HG03097 (cell line): ENCODE measurements at regions not wholly inside any gene's neighbourhood (a gene's known extent, or its start where the extent isn't known, plus 50 kb on each side); places are given as distances from the start of the nearest gene placed in this dataset.
"Not testable (repeated sequence)": the region's sequence is repeated elsewhere in the genome, so short reads cannot be mapped to it uniquely, and the experiment has no call there.

Experiments used
- ATAC-seq: cut with Tn5 transposase; IDR thresholded peaks from one replicate; pipeline ENCODE4 v1.9.1; 2021; ENCODE audit not compliant: unreplicated experiment, low FRiP score

DNA sequence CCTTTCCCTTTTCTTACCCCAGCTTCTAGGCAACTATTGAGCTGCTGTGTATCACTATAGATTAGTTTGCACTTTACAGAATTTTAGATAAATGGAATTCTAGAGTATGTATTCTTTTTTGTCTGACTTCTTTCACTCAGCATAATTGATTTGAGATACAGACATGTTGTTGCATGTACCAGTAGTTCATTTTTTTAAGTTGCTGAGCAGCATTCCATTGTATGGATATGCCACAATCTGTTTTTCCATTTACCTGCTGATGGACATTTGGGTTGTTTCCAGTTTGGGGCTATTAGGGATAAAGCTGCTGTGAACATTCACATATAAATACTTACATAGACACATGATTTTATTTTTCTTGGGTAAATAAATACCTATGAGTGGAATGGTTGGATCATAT, 135.7 kb downstream of the IGF1 start:
- no peak for ATAC-seq

DNA sequence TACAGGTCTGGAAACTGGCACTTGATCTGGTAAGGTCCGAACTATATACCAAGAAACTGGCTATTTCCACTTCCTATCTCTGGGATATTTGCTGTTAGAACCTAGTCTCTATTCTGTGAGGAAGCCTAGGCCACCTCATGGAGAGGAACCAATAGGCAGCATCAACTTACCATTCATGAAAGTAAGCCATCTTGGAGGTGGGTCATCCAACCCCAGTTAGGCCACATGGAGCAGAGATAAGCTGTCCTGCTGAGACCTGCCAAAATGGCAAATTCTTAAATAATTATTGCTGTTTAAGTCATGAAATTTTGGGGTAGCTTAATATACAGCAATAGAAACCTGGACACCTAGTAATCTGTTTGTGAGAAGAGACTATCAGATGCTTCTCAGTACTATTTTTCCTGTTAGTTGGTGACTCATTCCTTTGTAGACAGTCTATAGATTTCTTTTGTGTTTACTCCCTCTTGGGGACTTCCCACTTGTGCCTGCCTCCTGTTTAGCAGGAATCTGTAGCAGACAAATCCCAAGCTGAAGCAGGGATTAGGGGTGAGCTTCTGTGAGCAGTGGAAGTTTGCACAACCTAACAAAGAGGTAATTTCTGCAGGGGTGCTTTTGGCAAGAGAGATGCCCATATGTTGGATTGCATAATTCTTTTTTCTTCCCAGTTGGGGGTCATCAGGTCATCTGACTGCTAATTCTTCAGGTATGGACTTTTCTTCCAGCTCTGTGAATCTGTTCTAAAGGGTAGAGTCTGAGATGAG, 136.8 kb downstream of the IGF1 start:
- no peak for ATAC-seq

DNA sequence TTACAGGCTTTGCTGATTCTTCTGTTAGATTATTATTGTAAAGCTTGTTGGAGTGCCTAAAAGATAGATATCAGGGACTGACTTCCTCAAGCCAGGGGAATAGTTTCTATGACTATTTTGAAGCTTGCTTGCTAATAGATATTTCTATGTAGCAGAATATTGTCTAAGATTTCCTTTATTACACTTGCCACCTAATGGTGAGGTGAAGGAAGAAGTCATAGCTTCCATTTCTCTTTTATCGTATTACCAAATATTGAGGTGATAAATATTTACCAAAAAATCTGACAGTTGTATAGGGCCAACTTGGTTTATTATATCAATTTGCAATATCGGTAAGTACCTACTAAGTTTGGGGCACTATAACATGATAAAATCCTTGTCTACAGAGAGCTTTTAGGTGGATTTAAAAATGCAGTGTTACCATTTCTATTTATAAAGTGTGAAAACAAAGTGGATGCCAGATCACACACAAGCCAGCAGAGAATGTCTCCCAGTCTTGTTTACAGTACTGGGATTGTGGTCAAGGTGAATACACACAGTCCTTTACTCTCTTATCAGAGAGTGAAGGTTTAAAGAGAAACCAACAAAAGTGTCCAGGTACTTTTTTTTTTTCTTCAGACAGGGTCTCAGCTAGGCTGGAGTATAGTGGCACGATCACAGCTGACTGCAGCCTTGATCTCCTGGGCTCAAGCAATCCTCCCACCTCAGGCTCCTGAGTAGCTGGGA, 137.9 kb downstream of the IGF1 start:
- ATAC-seq, result no peak

DNA sequence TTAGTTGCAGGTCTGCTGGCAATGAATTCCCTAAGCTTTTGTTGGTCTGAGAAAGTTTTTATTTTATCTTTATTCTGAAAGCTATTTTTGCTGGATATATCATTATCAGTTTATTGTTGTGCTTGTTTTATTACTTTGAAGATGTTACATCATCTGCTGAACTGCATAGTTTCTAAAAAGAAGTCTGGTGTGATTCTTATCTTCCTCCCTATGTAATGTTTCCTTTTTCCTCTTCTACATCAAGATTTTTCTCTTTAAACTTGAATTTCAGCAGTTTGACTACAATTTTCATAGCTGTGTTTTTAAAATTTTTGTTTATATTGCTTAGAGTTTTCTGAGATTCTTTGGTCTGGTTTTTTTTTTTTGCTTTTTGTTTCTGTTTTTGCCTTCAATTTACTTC, 137.1 kb upstream of the PMCH start:
- no peak for ATAC-seq

DNA sequence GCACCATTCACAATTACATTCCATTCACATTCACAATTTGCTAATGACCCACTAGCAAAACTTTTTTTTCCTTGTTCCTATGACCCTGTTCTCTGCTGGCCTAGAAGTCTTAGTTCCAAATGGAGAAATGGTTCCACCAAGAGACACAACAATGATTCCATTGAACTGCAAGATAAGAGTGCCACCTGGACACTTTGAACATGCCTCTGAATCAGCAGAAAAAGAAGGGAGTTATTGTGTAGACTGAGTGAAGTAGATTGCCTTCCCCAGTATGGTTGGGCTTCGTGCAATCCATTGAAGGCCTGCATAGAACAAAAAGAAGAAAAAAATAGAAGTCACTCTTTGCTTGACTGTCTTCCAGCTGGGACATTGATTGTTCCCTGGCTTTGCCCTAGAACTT, 133.8 kb upstream of the PMCH start:
- no peak for ATAC-seq

DNA sequence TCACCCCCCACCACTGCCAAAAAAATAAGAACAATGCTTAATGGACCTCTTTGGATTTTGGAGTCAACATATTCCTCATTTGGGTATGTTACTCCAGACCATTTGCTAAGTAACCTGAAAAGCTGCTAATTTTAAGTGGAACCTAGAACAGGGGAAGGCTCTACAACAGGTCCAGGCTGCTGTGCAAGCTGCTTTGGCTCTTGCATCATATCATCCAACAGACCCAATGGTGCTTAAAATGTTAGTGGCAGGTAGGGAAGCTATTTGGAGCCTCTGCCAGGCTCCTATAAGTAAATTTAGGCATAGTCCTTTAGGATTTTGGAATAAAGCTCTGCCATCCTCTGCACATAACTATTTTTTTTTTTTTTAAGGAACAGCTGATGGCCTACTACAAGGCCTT, 132.2 kb upstream of the PMCH start:
- ATAC-seq, result no peak

DNA sequence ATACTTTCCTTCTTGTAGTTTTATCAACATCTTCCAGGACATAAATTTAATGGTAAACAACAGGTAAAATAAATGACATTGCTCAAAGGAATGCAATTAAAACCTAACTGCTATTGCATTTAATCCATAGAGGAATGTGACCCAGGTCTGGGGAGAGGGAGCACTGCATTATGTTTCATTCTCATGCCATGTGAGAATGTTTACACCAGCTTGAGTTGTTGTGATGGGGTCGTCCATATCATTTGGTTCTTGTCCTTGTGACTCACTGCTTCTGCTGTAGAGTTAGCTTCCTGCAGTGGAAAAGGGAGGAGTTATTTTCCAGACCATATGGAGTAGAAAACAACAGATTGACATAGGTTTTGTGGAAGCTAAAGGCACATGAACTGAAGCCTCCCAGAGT, 129.3 kb upstream of the PMCH start:
- ATAC-seq, result no peak

DNA sequence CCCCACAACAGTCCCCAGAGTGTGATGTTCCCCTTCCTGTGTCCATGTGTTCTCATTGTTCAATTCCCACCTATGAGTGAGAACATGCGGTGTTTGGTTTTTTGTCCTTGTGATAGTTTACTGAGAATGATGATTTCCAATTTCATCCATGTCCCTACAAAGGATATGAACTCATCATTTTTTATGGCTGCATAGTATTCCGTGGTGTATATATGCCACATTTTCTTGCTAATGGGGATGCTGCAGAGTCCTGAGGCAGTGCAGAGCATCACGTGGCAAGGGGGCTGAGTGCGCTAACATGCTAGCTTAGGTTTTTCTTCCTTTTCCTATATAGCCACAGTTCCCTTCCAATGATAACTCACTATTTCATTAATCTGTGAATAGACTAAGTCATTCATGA, 127.5 kb upstream of the PMCH start:
- ATAC-seq, result not testable (repeated sequence)

DNA sequence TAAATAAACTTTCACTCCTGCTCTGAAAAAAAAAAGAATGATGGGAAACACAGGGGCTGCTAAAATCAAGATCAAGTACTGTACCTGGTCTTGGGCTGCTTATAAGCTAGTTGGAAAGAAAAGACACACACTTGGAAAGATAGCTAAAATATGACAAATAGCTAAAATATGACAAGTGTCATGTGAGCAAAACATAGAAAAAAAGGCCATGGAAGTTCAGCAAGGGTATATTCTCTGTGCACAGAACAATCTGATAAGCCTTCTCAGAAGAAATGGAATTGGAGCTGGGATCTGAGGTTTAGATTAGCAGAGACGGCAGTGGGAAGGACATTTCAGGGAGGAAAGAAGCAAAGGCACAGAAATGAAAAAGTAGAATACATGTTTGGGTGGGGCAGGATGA, 126.2 kb upstream of the PMCH start:
- ATAC-seq, result no peak

DNA sequence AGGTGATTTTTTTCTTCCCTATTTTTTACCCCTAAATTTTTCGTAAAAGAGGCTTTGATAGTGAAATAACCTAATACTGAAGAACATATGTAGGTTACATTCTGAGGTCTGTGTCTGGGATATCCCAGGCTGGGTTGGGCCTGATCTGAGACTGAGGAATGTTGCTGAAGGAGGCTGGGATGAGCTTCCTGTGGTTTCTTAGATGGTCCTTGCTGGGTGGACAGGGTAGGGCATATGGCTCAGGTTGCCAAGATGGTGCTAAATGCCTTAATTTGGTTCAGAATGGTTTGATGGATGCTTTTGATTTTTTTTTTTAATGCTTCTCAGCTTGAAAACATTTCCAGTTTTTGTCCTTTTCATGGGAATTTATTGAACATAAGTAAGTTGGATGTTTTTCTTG, 124.6 kb upstream of the PMCH start:
- no peak for ATAC-seq

DNA sequence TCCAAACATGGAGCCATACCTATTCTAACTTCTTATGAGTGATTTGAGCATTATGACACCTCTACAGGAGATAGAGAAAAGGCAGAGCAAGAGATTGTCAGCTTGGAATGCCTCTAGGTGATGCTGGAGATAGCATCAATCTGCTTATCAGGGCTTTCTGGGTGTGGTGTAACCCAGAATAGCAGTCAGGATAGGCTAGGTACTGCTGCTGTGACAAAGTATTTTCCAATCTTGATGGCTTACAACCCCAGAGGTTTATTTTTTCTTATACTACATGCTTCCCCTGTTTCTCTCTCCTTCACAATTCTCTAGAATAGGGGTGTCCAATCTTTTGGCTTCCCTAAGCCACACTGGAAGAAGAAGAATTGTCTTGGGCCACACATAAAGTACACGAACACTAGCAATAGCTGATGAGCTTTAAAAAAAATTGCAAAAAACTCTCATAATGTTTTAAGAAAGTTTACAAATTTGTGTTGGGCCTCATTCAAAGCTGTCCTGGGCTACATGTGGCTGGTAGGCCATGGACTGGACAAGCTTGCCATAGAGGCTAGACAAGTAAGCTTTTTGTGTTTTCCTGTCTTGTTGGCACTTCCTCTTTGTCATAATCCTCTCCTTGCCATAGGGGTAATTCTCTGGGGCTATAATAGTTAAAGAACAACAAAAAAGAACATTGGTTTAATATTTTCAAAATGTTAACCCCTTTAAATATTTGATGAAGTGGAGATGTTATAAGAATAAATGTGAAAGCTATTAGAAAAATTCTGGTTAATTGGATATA, 123.9 kb upstream of the PMCH start:
- ATAC-seq, result no peak

DNA sequence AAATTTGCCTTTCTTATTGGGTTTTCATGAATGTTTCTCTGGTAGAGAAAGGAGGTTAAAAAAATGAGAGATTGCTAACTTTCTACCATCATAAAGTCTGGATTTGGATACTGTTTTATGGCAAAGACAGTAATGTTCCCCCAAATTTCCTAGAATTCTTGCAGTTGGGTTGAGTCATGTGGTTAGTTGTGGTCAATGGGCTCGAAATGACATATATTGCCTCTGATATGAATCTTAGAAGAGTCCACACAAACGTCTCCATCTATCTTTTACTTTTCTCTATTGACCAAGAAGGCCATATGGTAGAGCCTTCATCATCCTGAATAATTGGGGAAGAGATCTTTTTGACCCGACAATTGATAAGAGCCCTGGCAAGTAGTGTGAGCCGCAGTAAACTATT, 119.5 kb upstream of the PMCH start:
- no peak for ATAC-seq

DNA sequence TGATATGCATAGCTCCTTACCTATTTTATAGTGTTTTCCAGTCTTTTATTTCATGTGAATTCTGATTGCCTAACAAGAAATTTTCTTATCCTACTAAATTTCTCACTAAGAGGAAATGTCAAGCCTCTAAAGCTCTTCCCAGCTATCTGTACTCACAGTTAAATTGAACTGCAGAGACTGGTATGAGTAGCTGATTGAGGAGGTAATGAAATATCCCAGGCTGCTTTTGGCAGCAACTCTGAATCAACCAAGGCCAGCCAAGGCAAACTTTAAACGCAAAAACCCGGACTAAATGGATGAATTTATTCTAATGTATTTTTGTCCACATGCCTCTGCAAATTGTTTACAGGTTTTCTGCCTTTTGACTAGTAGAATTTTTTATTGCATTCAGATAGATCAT, 119.1 kb upstream of the PMCH start:
- no peak for ATAC-seq

DNA sequence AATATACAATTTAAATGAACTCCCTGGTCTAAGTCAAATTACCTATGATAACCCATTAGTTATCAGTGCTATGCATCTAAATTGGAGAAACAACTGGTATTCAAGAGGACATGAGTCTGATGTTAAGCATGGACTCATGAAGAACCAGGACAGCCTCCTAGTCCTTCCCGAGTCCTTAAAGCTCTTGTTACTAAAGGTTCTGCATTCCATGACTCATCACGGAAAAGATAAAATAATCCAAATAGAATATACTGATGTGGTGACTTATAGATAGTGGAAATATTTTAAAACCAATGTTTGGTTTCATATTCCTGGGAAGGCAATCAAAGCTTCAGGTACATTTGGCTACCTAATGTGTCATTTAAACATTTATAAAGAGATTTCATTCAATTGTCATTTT, 117.2 kb upstream of the PMCH start:
- no peak for ATAC-seq

DNA sequence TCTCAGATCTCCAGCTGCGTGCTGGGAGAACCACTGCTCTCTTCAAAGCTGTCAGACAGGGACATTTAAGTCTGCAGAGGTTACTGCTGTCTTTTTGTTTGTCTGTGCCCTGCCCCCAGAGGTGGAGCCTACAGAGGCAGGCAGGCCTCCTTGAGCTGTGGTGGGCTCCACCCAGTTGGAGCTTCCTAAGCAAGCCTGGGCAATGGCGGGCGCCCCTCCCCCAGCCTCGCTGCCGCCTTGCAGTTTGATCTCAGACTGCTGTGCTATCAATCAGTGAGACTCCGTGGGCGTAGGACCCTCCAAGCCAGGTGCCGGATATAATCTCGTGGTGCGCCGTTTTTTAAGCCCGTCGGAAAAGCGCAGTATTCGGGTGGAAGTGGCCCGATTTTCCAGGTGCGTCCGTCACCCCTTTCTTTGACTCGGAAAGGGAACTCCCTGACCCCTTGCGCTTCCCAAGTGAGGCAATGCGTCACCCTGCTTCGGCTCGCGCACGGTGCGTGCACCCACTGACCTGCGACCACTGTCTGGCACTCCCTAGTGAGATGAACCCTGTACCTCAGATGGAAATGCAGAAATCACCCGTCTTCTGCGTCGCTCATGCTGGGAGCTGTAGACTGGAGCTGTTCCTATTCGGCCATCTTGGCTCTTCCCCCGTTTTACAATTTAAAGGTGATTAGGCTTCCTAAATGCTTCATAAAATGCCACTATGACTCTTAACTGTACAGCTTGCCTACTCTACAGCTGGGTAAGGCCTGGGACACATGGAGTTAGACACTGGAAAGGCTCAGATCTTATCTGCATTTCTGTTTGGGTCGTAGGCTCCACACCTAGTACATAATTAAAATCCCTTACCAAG, 115.7 kb upstream of the PMCH start:
- not testable (repeated sequence) for ATAC-seq

DNA sequence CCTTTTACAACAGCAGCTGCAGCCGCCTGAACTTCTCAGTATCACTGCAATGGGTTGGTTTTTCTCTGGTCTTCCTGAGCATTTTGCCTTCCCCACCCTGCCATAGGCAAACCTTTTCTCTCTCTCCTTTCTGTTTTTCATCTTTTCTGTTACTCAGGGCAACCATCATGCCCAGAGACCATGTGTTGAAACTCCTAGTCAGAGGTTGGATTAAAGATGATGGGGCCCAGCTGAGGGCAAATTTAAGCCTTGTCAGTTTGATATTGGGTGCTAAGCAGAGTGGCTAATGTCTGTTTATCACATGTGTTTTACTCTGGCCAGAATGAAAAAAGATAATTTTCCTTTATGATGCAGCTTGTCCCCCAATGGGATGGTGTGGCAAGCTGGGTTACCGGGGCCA, 107.9 kb upstream of the PMCH start:
- ATAC-seq, result no peak

DNA sequence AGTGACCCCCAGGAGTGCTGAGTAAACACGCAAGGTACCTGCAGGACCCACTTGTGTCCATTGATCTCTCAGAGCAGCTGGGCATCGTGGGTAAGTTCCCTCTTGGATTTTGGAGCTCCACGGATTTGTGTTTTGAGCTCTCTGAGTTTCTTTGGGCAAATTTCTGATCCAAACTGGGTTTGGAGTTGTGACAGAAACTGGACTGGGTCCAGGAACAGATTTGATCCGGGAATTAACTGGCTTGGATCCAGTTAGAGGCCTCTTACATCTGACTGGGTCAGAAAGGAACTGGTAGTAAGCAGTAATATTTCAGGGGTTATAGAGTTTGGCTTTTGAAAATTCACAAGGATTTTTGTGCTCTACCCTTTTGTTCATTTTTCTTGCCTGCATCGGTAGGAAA, 107.0 kb upstream of the PMCH start:
- not testable (repeated sequence) for ATAC-seq

DNA sequence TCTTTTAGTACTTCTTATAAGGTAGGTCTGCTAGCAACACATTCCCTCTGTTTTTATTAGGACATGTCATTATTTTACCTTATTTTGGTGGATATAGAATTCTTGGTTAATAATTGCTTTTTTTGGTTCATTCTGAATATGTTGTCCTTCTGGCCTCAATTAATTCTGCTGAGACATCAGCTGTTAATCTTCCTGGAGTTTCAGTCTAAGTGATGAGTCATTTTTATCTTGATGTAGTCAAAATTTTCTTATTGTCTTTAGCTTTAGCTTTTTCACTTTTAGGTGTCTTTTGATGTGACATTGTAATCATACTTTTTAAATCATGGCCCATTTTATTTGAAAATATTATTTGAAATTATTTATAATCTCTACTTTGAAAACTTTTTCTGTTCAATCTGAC, 104.9 kb upstream of the PMCH start:
- no peak for ATAC-seq

DNA sequence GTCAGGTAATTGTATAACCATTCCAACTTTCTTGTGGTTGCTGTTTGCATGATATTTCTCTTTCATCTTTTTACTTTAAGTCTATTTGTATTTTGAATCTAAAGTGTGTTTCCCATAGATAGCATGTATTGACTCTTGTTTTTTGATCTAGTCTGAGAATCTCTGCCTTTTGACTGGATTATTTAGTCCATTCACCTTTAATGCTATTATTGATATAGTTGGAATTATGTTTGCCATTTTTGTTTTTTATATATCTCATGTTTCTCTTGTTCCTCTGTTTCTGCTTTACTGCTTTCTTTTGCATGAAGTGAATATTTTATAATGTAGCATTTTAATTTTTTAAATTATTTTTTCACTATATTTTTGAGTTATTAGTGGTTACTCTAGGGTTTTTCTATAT, 103.9 kb upstream of the PMCH start:
- no peak for ATAC-seq

DNA sequence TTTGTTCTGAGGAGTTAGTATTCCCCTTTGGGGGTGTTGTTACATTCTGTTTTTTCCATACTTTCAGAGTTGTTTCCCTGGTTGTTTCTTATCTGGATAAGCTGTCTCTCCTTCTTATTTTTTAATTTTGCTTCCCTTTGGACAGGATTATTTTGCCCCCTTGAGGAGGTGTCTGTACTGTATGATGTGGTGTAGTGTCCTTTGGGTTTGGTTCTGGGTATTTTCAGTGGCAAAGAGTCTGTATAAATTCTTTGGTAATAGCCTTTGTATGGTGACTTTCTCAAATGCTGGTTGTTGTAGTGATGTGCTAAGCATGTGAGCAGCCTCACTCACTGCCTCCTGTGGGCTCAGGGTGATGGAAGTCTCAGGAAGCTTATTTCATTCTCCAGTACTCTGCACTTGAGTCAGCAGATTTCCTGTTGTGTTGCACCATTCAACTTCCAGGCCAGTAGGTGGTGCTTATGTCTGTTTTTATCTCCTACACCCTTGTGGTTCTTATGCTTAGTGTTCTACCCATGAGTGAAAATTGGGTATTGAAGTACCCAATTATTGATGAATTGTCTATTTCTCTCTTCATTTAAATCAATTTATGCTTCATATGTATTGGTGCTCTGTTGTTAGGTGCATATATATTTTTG, 103.3 kb upstream of the PMCH start:
- ATAC-seq, result peak; percentile 82
